Psoas muscle (tissue), 7 donors: ENCODE measurements at regions not wholly inside any gene's neighbourhood (a gene's known extent, or its start where the extent isn't known, plus 50 kb on each side); places are given as distances from the start of the nearest gene placed in this dataset.

Experiments
- ATAC-seq, 4 donors: fragments of 200-7000 bp; cut with Tn5 transposase; one replicate each; pipeline ENCODE4 v1.9.1; 2020; ENCODE audit warnings: moderate library complexity in 3 of 4, mild to moderate bottlenecking in 2 of 4
- DNase-seq, 2 donors: peaks; one replicate each; pipeline ENCODE4 v3.0.0-alpha.2; 2020
- H3K27ac ChIP-seq: fragments of 200-600 bp; one replicate; pipeline ENCODE4 v1.8.0; 2022
- H3K27me3 ChIP-seq, 3 donors: fragments of 200-600 bp in 1 of 3; one replicate each; pipeline versions ENCODE4 v1.6.1 to v1.8.0; 2013 to 2022; ENCODE audit warnings: low read length in 2 of 3, mild to moderate bottlenecking in 2 of 3, moderate library complexity in 1 of 3; ENCODE audit not compliant: insufficient read depth in 3 of 3
- H3K36me3 ChIP-seq, 2 donors: fragments of 200-600 bp in 1 of 2; one replicate each; pipeline versions ENCODE4 v1.6.1 to v1.8.0; 2013 to 2022; ENCODE audit warnings: low read depth in 1 of 2, mild to moderate bottlenecking in 1 of 2, moderate library complexity in 1 of 2; ENCODE audit not compliant: insufficient read depth in 1 of 2
- H3K4me1 ChIP-seq: fragments of 200-600 bp; one replicate; pipeline ENCODE4 v1.8.0; 2022
- H3K4me3 ChIP-seq: fragments of 200-600 bp; one replicate; pipeline ENCODE4 v1.8.0; 2022; ENCODE audit warnings: mild to moderate bottlenecking
- H3K9me3 ChIP-seq: fragments of 200-600 bp; one replicate; pipeline ENCODE4 v1.8.0; 2022
- WGBS, 3 donors: extraction: QIAGEN DNeasy Blood & Tissue Kit; methylation state at CpG; one replicate each; pipeline versions ENCODE4 v1.1.6 to v1.1.7; 2013; 5-methylcytosine and 5-hydroxymethylcytosine counted together
- intact Hi-C, 2 donors: fragments of 100-400 bp; cut with DNase I; formaldehyde crosslinking; loops; one replicate each; pipeline versions ENCODE4 v1.11.0 to v1.14.2; 2022
- TF ChIP-seq, protein P1 (sequence below): fragments of 200-600 bp; IDR thresholded peaks from one replicate; pipeline ENCODE4 v1.8.0; 2022; ENCODE audit warnings: antibody characterized with exemption
- donor health status: healthy with polysubstance abuse.
- donor health status: DM: no; HTN: no; CAD: no; lungs with moderate emphysema.
- donor health status: Bipolar disorder and iron deficiency.
- donor health status: healthy.
- donor health status: DM: yes; HTN: yes; CAD: no.
- donor health status: DM: no; HTN: no; CAD: no.
- donor health status: DM: yes; HTN: yes; CAD: no.

DNA sequence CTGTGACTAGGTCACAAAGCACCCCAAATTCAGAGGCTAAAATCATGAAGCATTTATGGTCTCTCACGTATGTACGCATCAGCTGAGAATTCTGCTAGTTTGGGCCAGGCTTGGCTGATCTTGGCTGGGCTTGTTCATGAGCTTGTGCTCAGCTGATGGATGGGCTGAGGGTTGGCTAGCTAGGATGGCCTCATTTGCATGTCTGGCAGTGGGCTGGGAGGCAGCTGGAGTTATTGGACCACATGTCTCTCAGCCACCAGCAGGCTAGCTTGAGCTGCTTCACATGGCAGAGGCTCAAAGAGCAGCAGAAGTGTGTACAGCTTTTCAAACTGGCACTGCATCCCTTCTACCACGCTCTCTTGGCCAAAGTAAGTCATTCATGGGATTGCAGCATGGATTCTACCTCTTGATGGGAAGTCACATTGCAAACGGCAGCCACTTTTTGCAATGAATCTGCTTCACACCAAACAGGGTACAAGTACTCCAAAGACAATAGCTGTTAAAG, 770.3 kb downstream of the TYW1 start:
- 65 to 77% (median 72%) methylated on average over 4 of the region's 4 CpGs for WGBS, 3 donors
- no peak overlapping the region for H3K4me3 ChIP-seq
- no peaks in the 10 kb centered on the region for H3K4me1 ChIP-seq
- intact Hi-C loops: no loop called here
- DNase-seq (no peak), ATAC-seq (no peak)
- no peak overlapping the region for H3K27ac ChIP-seq
- H3K27me3 ChIP-seq: no peaks in the 10 kb centered on the region
- TF ChIP-seq, protein P1, sequence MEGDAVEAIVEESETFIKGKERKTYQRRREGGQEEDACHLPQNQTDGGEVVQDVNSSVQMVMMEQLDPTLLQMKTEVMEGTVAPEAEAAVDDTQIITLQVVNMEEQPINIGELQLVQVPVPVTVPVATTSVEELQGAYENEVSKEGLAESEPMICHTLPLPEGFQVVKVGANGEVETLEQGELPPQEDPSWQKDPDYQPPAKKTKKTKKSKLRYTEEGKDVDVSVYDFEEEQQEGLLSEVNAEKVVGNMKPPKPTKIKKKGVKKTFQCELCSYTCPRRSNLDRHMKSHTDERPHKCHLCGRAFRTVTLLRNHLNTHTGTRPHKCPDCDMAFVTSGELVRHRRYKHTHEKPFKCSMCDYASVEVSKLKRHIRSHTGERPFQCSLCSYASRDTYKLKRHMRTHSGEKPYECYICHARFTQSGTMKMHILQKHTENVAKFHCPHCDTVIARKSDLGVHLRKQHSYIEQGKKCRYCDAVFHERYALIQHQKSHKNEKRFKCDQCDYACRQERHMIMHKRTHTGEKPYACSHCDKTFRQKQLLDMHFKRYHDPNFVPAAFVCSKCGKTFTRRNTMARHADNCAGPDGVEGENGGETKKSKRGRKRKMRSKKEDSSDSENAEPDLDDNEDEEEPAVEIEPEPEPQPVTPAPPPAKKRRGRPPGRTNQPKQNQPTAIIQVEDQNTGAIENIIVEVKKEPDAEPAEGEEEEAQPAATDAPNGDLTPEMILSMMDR: no peak
- H3K9me3 ChIP-seq: peaks cover 4% of the 10 kb centered on the region
- H3K36me3 ChIP-seq: no peaks in the 10 kb centered on the region

DNA sequence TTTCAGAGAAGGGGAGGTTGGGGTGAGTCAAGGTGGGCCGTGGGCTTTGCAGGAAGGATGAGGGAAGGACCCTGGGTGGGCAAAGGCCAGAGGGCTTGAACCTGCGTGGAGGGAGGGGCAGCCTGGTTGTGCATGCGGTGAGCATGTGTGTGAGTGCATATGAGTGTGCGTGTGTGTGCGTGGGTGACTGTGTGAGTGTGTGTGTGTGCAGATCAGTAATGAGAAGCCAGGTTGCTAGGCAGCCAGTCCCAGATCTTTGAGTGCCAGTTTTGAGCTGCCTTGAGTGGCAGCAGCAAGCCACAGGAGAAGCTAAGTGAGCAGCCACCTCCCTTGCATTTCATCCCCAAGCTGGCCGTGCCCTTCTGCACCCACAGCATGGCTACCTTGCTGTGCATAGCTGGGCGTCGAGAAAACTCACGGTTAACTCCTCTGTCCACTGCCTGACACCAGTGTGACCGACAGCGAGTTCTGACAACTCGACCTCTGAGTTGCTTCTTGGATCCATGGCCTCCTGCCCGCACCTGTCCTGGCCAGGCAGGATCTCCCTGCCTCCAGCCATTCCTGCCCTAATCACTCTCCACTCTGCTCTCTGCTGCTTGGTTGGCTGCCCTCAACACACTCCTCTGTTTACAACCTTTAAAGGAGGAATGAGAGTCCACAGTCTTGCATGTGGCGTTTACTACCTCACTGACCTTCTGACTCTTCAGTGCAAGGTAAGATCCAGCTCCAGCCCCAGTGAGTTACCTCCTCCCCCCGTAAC, 775.4 kb downstream of the TYW1 start:
- intact Hi-C loops: no loop called here
- Histone ChIP-seq H3K4me1 (no peaks in the 10 kb centered on the region), H3K27ac (no peak overlapping the region), H3K27me3 (no peaks in the 10 kb centered on the region), H3K4me3 (no peak overlapping the region), H3K9me3 (peaks cover 3% of the 10 kb centered on the region), H3K36me3 (no peaks in the 10 kb centered on the region)
- DNase-seq (no peak), ATAC-seq (no peak)
- 73 to 82% (median 78%) methylated on average over 15 of the region's 15 CpGs for WGBS, 3 donors
- TF ChIP-seq, protein P1: no peak

DNA sequence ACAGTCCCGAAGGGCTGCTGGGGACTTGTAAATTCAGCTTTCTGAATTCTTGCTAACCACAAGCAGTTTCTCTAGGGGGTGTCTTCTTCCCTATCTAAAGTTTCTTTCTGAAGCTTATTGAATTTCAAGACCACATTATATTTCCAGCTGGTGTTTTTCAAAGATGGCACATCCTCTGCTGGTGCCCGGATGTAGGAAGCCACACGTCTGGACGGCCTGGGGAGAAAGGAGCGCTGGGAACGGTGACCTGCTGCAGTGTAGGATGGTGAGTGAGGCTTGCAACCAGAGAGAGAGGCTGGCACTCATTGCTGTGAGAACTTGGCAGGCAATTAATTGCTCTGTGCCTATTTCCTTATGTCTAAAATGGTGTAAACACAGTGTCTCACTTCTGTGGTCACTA, 776.4 kb downstream of the TYW1 start:
- Histone ChIP-seq H3K4me1 (no peaks in the 10 kb centered on the region), H3K9me3 (no peaks in the 10 kb centered on the region), H3K27me3 (no peaks in the 10 kb centered on the region), H3K4me3 (no peak overlapping the region), H3K27ac (no peak overlapping the region), H3K36me3 (no peaks in the 10 kb centered on the region)
- intact Hi-C loops: no loop called here
- TF ChIP-seq, protein P1: no peak
- 23 to 43% (median 37%) methylated on average over 6 of the region's 6 CpGs for WGBS, 3 donors
- ATAC-seq (no peak), DNase-seq (no peak)

DNA sequence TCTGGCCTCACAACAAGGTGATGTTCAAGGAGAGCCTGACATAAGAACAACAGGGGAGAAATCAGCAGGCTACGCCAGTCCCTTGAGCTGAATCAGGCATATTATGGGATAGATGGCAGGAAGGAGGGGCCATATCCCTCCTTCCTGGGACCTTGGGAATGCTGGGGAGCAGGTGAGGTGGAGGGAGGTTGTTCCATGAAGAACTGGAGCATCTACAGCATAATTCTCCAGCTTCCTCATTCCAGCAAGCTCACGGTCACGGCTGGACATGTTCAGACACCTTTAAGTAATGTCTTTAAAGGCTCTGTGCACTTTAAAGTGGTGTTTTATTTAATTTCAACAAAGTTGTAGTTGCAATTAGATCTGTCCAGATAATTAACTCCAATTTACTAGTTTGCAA, 780.5 kb downstream of the TYW1 start:
- ATAC-seq (no peak), DNase-seq (no peak)
- WGBS, 3 donors: 69 to 90% (median 74%) methylated on average over 3 of the region's 3 CpGs
- TF ChIP-seq, protein P1: no peak
- no peaks in the 10 kb centered on the region for H3K4me1 ChIP-seq
- no peaks in the 10 kb centered on the region for H3K36me3 ChIP-seq
- H3K27me3 ChIP-seq: no peaks in the 10 kb centered on the region
- no peak overlapping the region for H3K4me3 ChIP-seq
- intact Hi-C loops: no loop called here
- no peak overlapping the region for H3K27ac ChIP-seq
- H3K9me3 ChIP-seq: no peaks in the 10 kb centered on the region

DNA sequence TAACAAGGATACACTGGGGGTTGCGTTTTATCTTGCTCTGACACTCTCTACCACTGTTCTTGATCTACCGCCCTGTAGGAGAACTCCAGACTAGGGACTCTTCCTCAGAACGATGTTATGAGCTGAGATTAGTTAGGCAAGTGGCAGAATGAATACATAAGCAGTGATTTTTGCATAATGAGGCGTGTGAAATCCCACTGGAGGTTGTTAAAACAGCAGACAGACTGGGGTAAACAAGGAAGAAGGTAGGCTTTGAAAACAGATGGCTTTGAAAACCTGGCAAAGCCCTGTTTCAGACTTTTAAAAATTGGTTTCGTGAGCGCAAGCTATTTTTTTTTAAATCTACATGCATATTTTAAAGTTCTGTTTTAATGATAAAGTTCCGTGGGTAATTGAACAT, 785.2 kb downstream of the TYW1 start:
- no peak for ATAC-seq
- WGBS, 3 donors: 78 to 81% (median 81%) methylated on average over 7 of the region's 7 CpGs

More for the DNA sequence above, 785.2 kb downstream of the TYW1 start:
- TF ChIP-seq, protein P1: no peak
- Histone ChIP-seq H3K27me3 (no peaks in the 10 kb centered on the region), H3K27ac (no peak overlapping the region), H3K4me3 (no peak overlapping the region), H3K4me1 (no peaks in the 10 kb centered on the region), H3K36me3 (no peaks in the 10 kb centered on the region), H3K9me3 (no peaks in the 10 kb centered on the region)
- no peak for DNase-seq
- intact Hi-C loops: no loop called here
